HEK293 (cell line): ENCODE measurements at regions not wholly inside any gene's neighbourhood (a gene's known extent, or its start where the extent isn't known, plus 50 kb on each side); places are given as distances from the start of the nearest gene placed in this dataset.

ENCODE experiments used
- CTCF ChIA-PET: fragments of 350-600 bp; formaldehyde crosslinking; extraction: SDS; loops from one replicate; lab custom pipeline; 2021; ENCODE audit warnings: antibody characterized with exemption; lab: Yijun Ruan, JAX
- POLR2A ChIA-PET: fragments of 300-600 bp; formaldehyde crosslinking; extraction: SDS; loops from one replicate; lab custom pipeline; 2020; ENCODE audit warnings: antibody characterized with exemption, inconsistent platforms; lab: Yijun Ruan, JAX
- H3K27ac ChIP-seq: fragments of 200-500 bp; sonication (Bioruptor generic); 2 replicates; pipeline ENCODE4 v1.5.1; 2014; ENCODE audit warnings: low read depth, low read length, control low read depth, inconsistent platforms; ENCODE audit errors: extremely low read depth
- H3K36me3 ChIP-seq, 2 experiments: fragments of 200-500 bp in 1 of 2; sonication (Bioruptor generic) in 1 of 2; 1 replicate in 1 of 2; 2 replicates in 1 of 2; pipeline ENCODE4 v1.5.1; 2014 to 2017; ENCODE audit warnings: inconsistent platforms in 2 of 2, low read length in 2 of 2; ENCODE audit not compliant: control insufficient read depth in 2 of 2, insufficient read depth in 1 of 2
- H3K4me1 ChIP-seq: fragments of 200-500 bp; sonication (Bioruptor generic); 2 replicates; pipeline ENCODE4 v1.5.1; 2014; ENCODE audit warnings: mild to moderate bottlenecking, low read length, inconsistent platforms; ENCODE audit not compliant: control insufficient read depth, insufficient read depth
- H3K4me3 ChIP-seq: 2 replicates; pipeline ENCODE4 v1.5.1; 2011; ENCODE audit warnings: low read depth, mild to moderate bottlenecking, control low read depth, low read length, moderate library complexity
- H3K9me3 ChIP-seq: fragments of 200-500 bp; sonication (Bioruptor generic); 2 replicates; pipeline ENCODE4 v1.5.1; 2014; ENCODE audit warnings: low read depth, low read length, inconsistent platforms; ENCODE audit not compliant: control insufficient read depth, insufficient read depth
- GLI2 ChIP-seq: fragments of 450-650 bp; formaldehyde crosslinking; IDR thresholded peaks from 2 replicates; pipeline ENCODE4; 2017; ENCODE audit warnings: missing biosample characterization, missing genetic modification characterization, low read depth, borderline replicate concordance
- ZNF169 ChIP-seq: fragments of 450-650 bp; formaldehyde crosslinking; IDR thresholded peaks from 2 replicates; pipeline ENCODE4 v1.5.1; 2016; ENCODE audit warnings: missing biosample characterization, missing genetic modification characterization
- ZNF549 ChIP-seq: fragments of 450-650 bp; IDR thresholded peaks from 2 replicates; pipeline ENCODE4 v1.5.1; 2018; ENCODE audit warnings: missing biosample characterization, missing genetic modification characterization, mild to moderate bottlenecking, inconsistent platforms, moderate library complexity
- ZNF585B ChIP-seq: fragments of 450-650 bp; formaldehyde crosslinking; IDR thresholded peaks from 2 replicates; pipeline ENCODE4 v1.5.1; 2016; ENCODE audit warnings: missing biosample characterization, missing genetic modification characterization
- TF ChIP-seq, protein P1 (sequence below): fragments of 450-650 bp; formaldehyde crosslinking; IDR thresholded peaks from 2 replicates; pipeline ENCODE4 v1.5.1; 2017; ENCODE audit warnings: missing biosample characterization, missing genetic modification characterization
- TF ChIP-seq, protein P2 (sequence below): fragments of 450-650 bp; formaldehyde crosslinking; IDR thresholded peaks from 2 replicates; pipeline ENCODE4 v1.5.1; 2016; ENCODE audit warnings: missing biosample characterization, missing genetic modification characterization, borderline replicate concordance
- TF ChIP-seq, protein P3 (sequence below): fragments of 450-650 bp; formaldehyde crosslinking; IDR thresholded peaks from 2 replicates; pipeline ENCODE4 v1.5.1; 2016; ENCODE audit warnings: missing biosample characterization, missing genetic modification characterization
- TF ChIP-seq, protein P4 (sequence below): fragments of 450-650 bp; formaldehyde crosslinking; IDR thresholded peaks from 2 replicates; pipeline ENCODE4 v1.5.1; 2016; ENCODE audit warnings: missing biosample characterization, missing genetic modification characterization

DNA sequence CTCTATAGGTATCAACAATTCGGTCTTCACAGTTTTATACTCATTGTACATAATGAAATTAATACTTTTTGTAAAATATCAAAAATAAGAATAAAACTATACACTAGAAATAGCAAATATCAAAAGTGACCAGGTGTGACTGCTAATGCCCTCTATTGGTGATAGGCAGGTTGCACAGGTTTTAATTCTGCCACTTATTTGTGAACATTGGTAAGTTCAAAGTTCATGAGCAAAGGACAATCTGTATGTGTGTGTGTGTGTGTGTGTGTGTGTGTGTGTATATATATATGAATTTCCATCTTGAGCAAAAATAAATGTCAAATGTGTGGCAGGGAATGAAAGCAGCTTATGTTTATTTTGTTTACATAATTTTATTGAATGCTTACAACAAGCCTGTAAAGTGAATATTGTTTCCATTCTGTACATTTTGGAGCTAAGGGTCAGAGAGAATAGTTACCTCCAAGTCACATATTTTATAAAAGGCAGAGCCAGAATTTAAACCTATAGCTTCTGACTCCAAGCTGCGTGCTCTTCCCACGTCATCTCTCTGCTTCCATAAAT is 537.4 kb downstream of the CPS1 start:
- TF ChIP-seq, protein P1, sequence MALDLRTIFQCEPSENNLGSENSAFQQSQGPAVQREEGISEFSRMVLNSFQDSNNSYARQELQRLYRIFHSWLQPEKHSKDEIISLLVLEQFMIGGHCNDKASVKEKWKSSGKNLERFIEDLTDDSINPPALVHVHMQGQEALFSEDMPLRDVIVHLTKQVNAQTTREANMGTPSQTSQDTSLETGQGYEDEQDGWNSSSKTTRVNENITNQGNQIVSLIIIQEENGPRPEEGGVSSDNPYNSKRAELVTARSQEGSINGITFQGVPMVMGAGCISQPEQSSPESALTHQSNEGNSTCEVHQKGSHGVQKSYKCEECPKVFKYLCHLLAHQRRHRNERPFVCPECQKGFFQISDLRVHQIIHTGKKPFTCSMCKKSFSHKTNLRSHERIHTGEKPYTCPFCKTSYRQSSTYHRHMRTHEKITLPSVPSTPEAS, result 0 out of 2 replicates have a peak, but pooled peaks have one; percentile 12
- TF ChIP-seq, protein P2, sequence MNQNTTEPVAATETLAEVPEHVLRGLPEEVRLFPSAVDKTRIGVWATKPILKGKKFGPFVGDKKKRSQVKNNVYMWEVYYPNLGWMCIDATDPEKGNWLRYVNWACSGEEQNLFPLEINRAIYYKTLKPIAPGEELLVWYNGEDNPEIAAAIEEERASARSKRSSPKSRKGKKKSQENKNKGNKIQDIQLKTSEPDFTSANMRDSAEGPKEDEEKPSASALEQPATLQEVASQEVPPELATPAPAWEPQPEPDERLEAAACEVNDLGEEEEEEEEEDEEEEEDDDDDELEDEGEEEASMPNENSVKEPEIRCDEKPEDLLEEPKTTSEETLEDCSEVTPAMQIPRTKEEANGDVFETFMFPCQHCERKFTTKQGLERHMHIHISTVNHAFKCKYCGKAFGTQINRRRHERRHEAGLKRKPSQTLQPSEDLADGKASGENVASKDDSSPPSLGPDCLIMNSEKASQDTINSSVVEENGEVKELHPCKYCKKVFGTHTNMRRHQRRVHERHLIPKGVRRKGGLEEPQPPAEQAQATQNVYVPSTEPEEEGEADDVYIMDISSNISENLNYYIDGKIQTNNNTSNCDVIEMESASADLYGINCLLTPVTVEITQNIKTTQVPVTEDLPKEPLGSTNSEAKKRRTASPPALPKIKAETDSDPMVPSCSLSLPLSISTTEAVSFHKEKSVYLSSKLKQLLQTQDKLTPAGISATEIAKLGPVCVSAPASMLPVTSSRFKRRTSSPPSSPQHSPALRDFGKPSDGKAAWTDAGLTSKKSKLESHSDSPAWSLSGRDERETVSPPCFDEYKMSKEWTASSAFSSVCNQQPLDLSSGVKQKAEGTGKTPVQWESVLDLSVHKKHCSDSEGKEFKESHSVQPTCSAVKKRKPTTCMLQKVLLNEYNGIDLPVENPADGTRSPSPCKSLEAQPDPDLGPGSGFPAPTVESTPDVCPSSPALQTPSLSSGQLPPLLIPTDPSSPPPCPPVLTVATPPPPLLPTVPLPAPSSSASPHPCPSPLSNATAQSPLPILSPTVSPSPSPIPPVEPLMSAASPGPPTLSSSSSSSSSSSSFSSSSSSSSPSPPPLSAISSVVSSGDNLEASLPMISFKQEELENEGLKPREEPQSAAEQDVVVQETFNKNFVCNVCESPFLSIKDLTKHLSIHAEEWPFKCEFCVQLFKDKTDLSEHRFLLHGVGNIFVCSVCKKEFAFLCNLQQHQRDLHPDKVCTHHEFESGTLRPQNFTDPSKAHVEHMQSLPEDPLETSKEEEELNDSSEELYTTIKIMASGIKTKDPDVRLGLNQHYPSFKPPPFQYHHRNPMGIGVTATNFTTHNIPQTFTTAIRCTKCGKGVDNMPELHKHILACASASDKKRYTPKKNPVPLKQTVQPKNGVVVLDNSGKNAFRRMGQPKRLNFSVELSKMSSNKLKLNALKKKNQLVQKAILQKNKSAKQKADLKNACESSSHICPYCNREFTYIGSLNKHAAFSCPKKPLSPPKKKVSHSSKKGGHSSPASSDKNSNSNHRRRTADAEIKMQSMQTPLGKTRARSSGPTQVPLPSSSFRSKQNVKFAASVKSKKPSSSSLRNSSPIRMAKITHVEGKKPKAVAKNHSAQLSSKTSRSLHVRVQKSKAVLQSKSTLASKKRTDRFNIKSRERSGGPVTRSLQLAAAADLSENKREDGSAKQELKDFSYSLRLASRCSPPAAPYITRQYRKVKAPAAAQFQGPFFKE (tag by site-specific recombination), result no peak
- TF ChIP-seq, protein P3, sequence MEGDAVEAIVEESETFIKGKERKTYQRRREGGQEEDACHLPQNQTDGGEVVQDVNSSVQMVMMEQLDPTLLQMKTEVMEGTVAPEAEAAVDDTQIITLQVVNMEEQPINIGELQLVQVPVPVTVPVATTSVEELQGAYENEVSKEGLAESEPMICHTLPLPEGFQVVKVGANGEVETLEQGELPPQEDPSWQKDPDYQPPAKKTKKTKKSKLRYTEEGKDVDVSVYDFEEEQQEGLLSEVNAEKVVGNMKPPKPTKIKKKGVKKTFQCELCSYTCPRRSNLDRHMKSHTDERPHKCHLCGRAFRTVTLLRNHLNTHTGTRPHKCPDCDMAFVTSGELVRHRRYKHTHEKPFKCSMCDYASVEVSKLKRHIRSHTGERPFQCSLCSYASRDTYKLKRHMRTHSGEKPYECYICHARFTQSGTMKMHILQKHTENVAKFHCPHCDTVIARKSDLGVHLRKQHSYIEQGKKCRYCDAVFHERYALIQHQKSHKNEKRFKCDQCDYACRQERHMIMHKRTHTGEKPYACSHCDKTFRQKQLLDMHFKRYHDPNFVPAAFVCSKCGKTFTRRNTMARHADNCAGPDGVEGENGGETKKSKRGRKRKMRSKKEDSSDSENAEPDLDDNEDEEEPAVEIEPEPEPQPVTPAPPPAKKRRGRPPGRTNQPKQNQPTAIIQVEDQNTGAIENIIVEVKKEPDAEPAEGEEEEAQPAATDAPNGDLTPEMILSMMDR, result 0 out of 2 replicates have a peak, but pooled peaks have one; percentile 13
- H3K4me3 ChIP-seq, result no peak overlapping the region
- no peak overlapping the region for H3K27ac ChIP-seq
- POLR2A ChIA-PET, result no interaction called here
- H3K9me3 ChIP-seq, result no peaks in the 10 kb centered on the region
- no peaks in the 10 kb centered on the region for H3K4me1 ChIP-seq
- CTCF ChIA-PET, result interaction anchor here (0.6 to 2.0 kb wide), 11 partner anchors 8 to 1243 kb away, joined by 3 to 10 read pairs (median 4); no protein-coding TSS in a partner anchor
- H3K36me3 ChIP-seq, result no peaks in the 10 kb centered on the region

DNA sequence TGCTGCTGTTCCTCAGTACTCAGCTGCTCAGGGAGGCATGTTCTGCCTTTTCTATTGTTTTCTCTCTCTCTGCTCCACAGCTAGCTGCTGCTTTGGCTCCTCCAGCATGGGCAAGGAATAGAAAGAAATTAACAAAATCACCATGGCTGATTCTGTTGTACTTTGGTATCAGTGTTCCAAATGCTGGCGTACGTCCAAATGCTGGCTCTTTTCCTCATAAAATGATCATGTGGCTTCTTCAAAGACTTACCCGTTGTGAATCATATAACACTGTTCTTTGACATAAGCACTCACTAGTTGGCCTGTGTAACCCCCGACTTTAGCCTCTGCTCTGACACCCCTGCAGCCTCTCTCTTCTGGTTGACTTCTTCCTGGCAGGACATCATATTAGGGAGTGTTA is 547.6 kb downstream of the CPS1 start:
- Histone ChIP-seq H3K4me3 (no peak overlapping the region), H3K36me3 (no peaks in the 10 kb centered on the region), H3K4me1 (no peaks in the 10 kb centered on the region)
- POLR2A ChIA-PET, result no interaction called here
- TF ChIP-seq ZNF585B (tag by site-specific recombination) (no peak), ZNF549 (tag by site-specific recombination) (no peak), GLI2 (tag by site-specific recombination) (no peak), ZNF169 (no peak)
- TF ChIP-seq, protein P4, sequence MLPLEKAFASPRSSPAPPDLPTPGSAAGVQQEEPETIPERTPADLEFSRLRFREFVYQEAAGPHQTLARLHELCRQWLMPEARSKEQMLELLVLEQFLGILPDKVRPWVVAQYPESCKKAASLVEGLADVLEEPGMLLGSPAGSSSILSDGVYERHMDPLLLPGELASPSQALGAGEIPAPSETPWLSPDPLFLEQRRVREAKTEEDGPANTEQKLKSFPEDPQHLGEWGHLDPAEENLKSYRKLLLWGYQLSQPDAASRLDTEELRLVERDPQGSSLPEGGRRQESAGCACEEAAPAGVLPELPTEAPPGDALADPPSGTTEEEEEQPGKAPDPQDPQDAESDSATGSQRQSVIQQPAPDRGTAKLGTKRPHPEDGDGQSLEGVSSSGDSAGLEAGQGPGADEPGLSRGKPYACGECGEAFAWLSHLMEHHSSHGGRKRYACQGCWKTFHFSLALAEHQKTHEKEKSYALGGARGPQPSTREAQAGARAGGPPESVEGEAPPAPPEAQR, result no peak
- TF ChIP-seq, all 188 proteins: peak for 0
- H3K9me3 ChIP-seq, result no peaks in the 10 kb centered on the region
- no peak overlapping the region for H3K27ac ChIP-seq
- CTCF ChIA-PET, result no interaction called here
